Tibial nerve (tissue), 4 donors: ENCODE measurements at regions not wholly inside any gene's neighbourhood (a gene's known extent, or its start where the extent isn't known, plus 50 kb on each side); places are given as distances from the start of the nearest gene placed in this dataset.

Experiments used
- CTCF ChIP-seq, 5 experiments: fragments of 200-600 bp in 3 of 5; fragments of 450-650 bp in 2 of 5; sonication (generic) in 3 of 5; IDR thresholded peaks; one replicate each; pipeline ENCODE4 v1.5.1; 2016 to 2019; ENCODE audit warnings: antibody characterized with exemption in 5 of 5, mild to moderate bottlenecking in 3 of 5, moderate library complexity in 2 of 5
- EP300 ChIP-seq, 2 donors: sonication (generic); formaldehyde crosslinking; IDR thresholded peaks; one replicate each; pipeline ENCODE4 v1.6.1; 2017; ENCODE audit warnings: antibody characterized with exemption in 2 of 2, mild to moderate bottlenecking in 1 of 2
- POLR2A ChIP-seq, 2 donors: fragments of 450-650 bp; IDR thresholded peaks; one replicate each; pipeline ENCODE4 v1.6.1; 2017; ENCODE audit warnings: antibody characterized with exemption in 2 of 2, mild to moderate bottlenecking in 2 of 2, moderate library complexity in 2 of 2

GRCh38 chr4:16302648-16303047 lies 76.4 kb upstream of the TAPT1 start:
- TF ChIP-seq CTCF (IDR thresholded peaks at IDR 0.05) (no peak), EP300 (IDR thresholded peaks at IDR 0.05) (no peak), POLR2A (IDR thresholded peaks at IDR 0.05) (no peak)
